HFF-Myc (cell line): ENCODE measurements at regions not wholly inside any gene's neighbourhood (a gene's known extent, or its start where the extent isn't known, plus 50 kb on each side); places are given as distances from the start of the nearest gene placed in this dataset.

Experiments used
- DNase-seq: peaks from one replicate; pipeline ENCODE4 v3.0.0-alpha.2; 2011; ENCODE audit warnings: low read depth; ENCODE audit errors: extremely low read depth
- H3K4me3 ChIP-seq: replicated peaks from 2 replicates; pipeline ENCODE4 v1.5.1; 2011; ENCODE audit warnings: low read depth, mild to moderate bottlenecking, control low read depth, low read length
- CTCF ChIP-seq: IDR thresholded peaks from 2 replicates; pipeline ENCODE4 v1.5.1; 2012; ENCODE audit warnings: mild to moderate bottlenecking, low read depth, low read length, control low read depth; ENCODE audit errors: missing control alignments

DNA sequence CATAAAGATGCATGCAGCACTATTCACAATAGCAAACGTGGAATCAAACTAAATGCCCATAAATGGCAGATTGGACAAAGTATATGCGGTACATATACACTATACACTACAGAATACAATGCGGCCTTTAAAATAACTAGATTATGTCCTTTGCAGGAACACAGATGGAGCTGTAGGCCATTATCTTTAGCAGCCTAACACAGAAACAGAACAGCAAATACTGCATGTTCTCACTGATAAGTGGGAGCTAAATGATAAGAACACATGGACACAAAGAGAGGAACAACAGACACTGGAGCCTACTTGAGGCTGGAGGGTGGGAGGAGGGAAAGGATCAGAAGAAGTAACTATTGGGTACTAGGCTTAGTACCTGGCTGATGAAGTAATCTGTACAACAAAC lies 758.2 kb downstream of the TLE1 start:
- no peak for DNase-seq
- no peak for TF ChIP-seq CTCF

DNA sequence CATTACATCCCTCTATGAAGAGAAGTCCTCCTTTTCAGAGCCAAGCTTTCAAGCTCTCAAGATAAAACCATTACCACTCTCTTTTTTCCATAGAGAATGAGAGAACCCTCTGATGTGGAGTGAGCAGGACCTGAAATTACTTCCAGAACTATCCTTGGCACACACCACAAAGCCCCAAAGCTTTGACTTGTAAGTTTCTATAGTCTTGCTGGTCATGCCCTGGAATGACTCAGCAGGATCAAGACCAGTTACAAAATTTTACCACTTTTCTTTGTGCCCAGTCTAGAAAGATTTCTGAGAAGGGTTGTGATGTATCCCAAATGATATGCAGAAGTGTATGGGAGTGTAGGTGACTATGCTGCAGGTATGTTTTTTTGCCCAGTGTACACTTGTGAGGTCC lies 760.6 kb downstream of the TLE1 start:
- no peak overlapping the region for H3K4me3 ChIP-seq
- DNase-seq, result no peak
- TF ChIP-seq CTCF, result no peak

More for the DNA sequence above, 758.2 kb downstream of the TLE1 start:
- H3K4me3 ChIP-seq, result no peak overlapping the region

GRCh38 chr9:80926611-80927010 lies 762.7 kb downstream of the TLE1 start:
- no peak for DNase-seq
- TF ChIP-seq CTCF, result no peak
- no peak overlapping the region for H3K4me3 ChIP-seq

DNA sequence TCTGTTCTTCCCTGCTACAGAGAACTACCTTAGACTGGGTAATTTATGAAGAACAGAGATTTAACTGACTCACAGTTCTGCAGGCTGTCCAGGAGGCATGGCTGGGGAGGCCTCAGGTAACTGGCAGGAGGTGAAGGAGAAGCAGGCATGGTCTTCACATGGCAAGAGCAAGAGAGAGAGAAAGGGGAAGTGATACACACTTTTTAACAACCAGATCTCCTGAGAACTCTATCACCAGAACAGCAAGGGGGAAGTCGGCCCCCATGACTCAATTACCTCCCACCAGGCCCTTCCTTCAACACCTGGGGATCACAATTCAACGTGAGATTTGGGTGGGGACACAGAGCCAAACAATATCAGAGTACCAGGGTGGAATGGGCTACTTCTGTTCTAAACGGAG lies 766.8 kb downstream of the TLE1 start:
- DNase-seq, result no peak
- TF ChIP-seq CTCF, result no peak
- no peak overlapping the region for H3K4me3 ChIP-seq

- TF ChIP-seq CTCF, result no peak
- H3K4me3 ChIP-seq, result no peak overlapping the region
- no peak for DNase-seq
Measured at GRCh38 chr9:80906728-80907127, 782.6 kb downstream of the TLE1 start.

DNA sequence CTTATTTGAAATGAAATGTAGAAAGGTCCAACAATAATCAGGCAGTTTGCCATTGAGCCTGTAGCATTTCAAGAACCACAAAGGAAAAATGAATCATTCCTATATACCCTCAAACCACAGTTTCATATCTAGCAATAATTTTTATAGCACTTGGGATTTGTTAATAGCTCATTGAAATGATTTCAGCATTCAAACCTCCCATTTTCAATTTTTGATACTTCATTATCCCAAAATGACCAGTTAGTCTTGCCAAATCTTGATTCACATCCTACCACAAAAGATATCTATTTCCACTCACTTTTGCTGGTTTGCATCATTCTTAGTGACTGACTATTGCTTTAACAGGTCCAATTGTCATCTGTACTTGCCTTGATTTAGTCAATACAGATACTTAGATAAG lies 790.1 kb downstream of the TLE1 start:
- TF ChIP-seq CTCF, result no peak
- no peak overlapping the region for H3K4me3 ChIP-seq
- DNase-seq, result no peak

DNA sequence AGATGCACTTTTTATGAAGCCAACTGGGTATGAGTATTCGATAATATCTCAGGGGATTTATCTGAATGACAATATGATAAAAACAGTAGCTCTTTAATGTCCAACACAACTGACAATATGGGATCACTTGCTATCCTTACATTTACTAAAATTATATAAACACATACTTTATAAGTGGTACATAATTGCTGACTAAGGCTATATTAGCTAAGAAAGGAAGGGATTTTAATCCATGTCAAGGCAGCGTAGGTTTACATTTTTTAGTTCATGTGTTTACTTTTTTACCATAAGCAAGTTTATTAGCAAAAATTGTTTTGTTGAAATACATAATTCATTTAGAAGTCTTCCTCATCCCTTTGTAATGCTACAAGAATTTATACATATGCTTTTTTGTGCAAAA lies 796.2 kb downstream of the TLE1 start:
- TF ChIP-seq CTCF, result no peak
- H3K4me3 ChIP-seq, result no peak overlapping the region
- no peak for DNase-seq
